Peyer's patch (tissue), 4 donors: ENCODE measurements at regions not wholly inside any gene's neighbourhood (a gene's known extent, or its start where the extent isn't known, plus 50 kb on each side); places are given as distances from the start of the nearest gene placed in this dataset.

Experiments used
- CTCF ChIP-seq, 6 experiments: fragments of 450-650 bp in 4 of 6; fragments of 200-600 bp in 2 of 6; sonication (generic) in 1 of 6; IDR thresholded peaks; one replicate each; pipeline ENCODE4 v1.5.1; 2017 to 2019; ENCODE audit warnings: antibody characterized with exemption in 6 of 6, mild to moderate bottlenecking in 3 of 6, moderate library complexity in 1 of 6
- POLR2A ChIP-seq, 2 donors: fragments of 450-650 bp; IDR thresholded peaks; one replicate each; pipeline ENCODE4 v1.5.1; 2017; ENCODE audit warnings: antibody characterized with exemption in 2 of 2, mild to moderate bottlenecking in 2 of 2, moderate library complexity in 2 of 2

GRCh38 chr12:83843541-83843940 is 1069.1 kb downstream of the SLC6A15 start:
- TF ChIP-seq POLR2A (IDR thresholded peaks at IDR 0.05), result no peak
- TF ChIP-seq CTCF (IDR thresholded peaks at IDR 0.05), result no peak
